H54 (cell line): ENCODE measurements at regions not wholly inside any gene's neighbourhood (a gene's known extent, or its start where the extent isn't known, plus 50 kb on each side); places are given as distances from the start of the nearest gene placed in this dataset.
"Not testable (repeated sequence)": the region's sequence is repeated elsewhere in the genome, so short reads cannot be mapped to it uniquely, and the experiment has no call there.

Source experiments
- DNase-seq: peaks from one replicate; pipeline ENCODE4 v3.0.0; 2011; ENCODE audit warnings: low spot score, mixed read lengths; ENCODE audit not compliant: insufficient read length
- FAIRE-seq: peaks from 3 replicates; lab custom pipeline; 2011; peaks lifted over from hg19 to GRCh38; lab: Jason Lieb, UNC
- POLR2A ChIP-seq: IDR thresholded peaks from 2 replicates; pipeline ENCODE4 v1.6.1; 2011; ENCODE audit warnings: low read depth, mild to moderate bottlenecking, low read length

- DNase-seq (no peak), FAIRE-seq (no peak)
- no peak for TF ChIP-seq POLR2A
These were observed 311.3 kb downstream of the KLF12 start for GRCh38 chr13:73822668-73823592.

DNA sequence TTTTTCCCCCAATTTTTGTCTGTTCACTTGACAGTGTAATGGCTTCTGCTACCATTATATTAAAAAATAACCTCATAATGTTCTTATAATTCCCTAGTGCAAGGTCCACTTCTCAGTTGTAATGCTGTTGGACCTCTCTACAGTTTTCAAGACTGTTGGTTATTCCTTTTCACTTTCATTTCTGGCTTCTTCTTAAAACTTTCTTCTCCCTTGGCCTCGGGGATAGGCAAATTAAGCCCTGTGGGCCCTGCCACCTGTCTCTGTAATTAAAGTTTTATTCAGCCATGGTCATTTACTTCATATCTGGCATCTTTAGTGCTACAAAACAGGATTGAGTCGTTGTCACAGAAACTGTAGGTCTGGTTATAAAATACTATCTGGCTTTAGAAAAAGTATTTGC, 313.5 kb downstream of the KLF12 start:
- no peak for DNase-seq
- TF ChIP-seq POLR2A: no peak
- FAIRE-seq: no peak

- DNase-seq: no peak
- no peak for FAIRE-seq
- no peak for TF ChIP-seq POLR2A
These were observed 313.9 kb downstream of the KLF12 start for GRCh38 chr13:73820285-73820684.

DNA sequence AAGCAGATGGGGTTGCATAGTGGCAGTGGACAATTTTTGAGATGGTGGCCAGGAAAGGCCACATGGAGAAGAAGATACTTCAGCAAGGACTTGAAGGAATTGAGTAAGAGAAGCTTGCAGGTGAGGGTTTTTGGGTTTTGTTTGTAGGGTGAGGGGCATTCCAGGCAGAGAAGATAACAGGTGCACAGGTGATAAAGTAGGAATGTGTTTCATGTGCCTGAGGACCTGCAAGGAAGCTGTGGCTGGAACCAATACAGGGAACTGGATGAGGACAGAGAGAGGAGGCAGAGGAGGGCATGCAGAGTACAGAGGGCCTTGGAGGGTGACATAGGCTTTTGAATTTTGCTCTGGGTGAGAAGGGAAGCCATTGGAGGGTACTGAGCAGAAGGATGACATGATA, 314.5 kb downstream of the KLF12 start:
- DNase-seq (no peak), FAIRE-seq (no peak)
- TF ChIP-seq POLR2A: no peak

DNA sequence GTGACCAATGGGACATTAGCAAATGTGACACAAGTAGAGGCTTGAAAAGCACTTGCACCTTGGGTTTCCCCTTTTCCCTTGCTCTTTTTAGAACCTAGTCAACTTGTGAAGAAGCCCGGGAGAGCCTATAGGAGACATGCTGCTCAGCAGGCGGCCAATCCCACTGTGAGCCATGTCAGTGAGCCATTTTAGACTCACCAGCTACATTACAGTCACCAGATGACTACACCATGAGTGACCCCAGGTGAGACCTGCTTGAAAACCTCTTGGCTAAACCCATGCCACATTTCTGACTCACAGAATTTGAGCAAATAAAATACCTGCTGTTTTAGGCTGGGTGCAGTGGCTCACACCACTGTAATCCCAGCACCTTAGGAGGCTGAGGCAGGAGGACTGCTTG, 317.5 kb downstream of the KLF12 start:
- DNase-seq (no peak), FAIRE-seq (no peak)
- TF ChIP-seq POLR2A: no peak

DNA sequence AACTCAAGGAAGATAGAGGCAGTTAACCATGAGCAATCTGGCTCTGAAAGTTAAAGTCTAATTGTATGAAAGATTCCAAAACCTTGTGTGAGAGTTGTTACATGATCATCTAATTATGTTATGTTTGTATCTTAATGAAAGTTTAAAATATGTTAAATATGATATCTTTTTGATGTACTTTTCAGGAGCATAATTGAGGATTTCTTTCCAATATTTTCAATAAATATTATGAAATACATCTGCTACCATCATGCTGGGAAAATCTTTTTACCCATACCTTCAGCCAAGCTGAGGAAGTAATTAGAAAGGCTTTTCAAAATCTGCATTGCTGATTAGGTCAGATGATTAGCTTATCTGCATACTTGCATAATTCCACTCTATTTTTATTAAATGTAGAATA, 318.4 kb downstream of the KLF12 start:
- FAIRE-seq: no peak
- no peak for DNase-seq
- no peak for TF ChIP-seq POLR2A

DNA sequence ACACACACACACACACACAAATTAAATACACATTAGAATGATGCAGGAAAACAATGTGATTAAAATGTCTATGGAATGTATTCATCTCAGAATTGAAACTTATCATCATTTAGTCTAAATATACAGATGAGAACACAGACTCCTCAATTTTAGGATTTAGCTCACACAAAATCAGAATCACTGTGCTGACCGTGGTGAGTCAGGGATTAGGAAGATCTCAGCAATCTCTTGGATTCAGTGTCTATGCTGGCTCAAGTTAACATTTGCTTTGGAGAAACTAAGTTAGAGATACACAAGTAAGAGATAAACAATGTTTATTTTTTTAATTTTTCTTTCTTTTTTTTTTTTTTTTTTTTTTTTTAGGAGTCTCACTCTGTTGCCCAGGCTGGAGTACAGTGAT, 323.6 kb downstream of the KLF12 start:
- TF ChIP-seq POLR2A: no peak
- no peak for DNase-seq
- no peak for FAIRE-seq

GRCh38 chr13:73809561-73809960, 324.6 kb downstream of the KLF12 start:
- DNase-seq: no peak
- no peak for TF ChIP-seq POLR2A
- FAIRE-seq: no peak

GRCh38 chr13:73808318-73808717, 325.9 kb downstream of the KLF12 start:
- no peak for TF ChIP-seq POLR2A
- no peak for DNase-seq
- no peak for FAIRE-seq

DNA sequence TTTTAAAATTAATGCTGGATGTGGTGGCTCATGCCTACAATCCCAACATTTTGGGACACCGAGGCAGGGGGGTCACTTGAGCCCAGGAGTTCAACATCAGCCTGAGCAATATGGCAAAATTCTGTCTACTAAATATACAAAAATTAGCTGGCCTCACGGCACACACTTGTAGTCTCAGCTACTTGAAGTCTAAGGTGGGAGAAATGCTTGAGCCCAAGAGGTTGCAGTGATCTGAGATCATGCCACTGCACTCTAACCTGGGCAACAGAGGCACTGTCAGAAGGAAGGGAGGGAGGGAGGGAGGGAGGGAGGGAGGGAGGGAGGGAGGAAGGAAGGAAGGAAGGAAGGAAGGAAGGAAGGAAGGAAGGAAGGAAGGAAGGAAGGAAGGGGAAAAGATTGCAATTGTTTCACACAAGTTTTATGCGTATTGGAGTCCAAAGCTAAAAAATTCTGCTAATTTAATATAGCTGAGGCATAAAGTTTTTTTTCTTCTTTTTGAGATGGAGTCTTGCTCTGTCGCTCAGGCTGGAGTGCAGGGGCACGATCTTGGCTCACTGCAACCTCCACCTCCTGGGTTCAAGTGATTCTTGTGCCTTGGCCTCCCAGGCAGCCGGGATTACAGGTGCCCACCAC, 328.8 kb downstream of the KLF12 start:
- not testable (repeated sequence) for DNase-seq, FAIRE-seq

- peak; percentile 77 for FAIRE-seq
- no peak for DNase-seq
- TF ChIP-seq POLR2A: no peak
These were observed 330.2 kb downstream of the KLF12 start for GRCh38 chr13:73803997-73804396.

- FAIRE-seq (no peak), DNase-seq (no peak)
- no peak for TF ChIP-seq POLR2A
These were observed 334.2 kb downstream of the KLF12 start for GRCh38 chr13:73800011-73800410.

GRCh38 chr13:73794755-73795154, 339.4 kb downstream of the KLF12 start:
- FAIRE-seq (peak; percentile 52), DNase-seq (no peak)
- TF ChIP-seq POLR2A: no peak

DNA sequence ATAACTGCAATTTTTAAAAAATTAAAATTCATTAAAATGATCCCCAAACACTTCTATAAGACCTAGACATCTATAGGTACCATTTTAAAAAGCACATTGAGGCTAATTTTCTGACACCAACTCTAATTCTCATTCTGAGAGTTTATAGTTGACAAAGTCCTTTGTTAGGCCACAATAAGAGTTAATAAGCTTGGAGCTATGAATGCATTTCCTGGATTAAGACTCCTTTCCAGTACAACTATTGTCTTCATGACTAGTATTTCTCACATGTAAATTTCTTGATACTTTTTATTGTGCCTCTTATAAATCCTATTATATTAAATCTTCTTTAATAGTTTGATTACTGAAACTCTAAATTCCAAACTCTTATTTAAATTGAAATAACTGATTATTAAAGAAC, 340.8 kb downstream of the KLF12 start:
- no peak for DNase-seq
- no peak for TF ChIP-seq POLR2A
- FAIRE-seq: no peak

- FAIRE-seq (no peak), DNase-seq (no peak)
- TF ChIP-seq POLR2A: no peak
These were observed 341.4 kb downstream of the KLF12 start for GRCh38 chr13:73792796-73793195.
